Heart right ventricle (tissue), 16 donors: ENCODE measurements at regions not wholly inside any gene's neighbourhood (a gene's known extent, or its start where the extent isn't known, plus 50 kb on each side); places are given as distances from the start of the nearest gene placed in this dataset.

Experiments used
- ATAC-seq, 8 donors: fragments of 200-7000 bp; cut with Tn5 transposase; one replicate each; pipeline ENCODE4 v1.9.1; 2020; ENCODE audit warnings: mild to moderate bottlenecking in 8 of 8, moderate library complexity in 8 of 8, moderate number of reproducible peaks in 1 of 8
- DNase-seq, 2 donors: peaks; one replicate each; pipeline ENCODE4 v3.0.0-alpha.2; 2020
- H3K27ac ChIP-seq, 10 donors: fragments of 200-600 bp; sonication (generic) in 2 of 10; one replicate each; pipeline versions ENCODE4 v1.5.0 to v1.8.0; 2020 to 2022; ENCODE audit warnings: mild to moderate bottlenecking in 3 of 10
- H3K27me3 ChIP-seq, 7 donors: fragments of 200-600 bp; one replicate each; pipeline ENCODE4 v1.8.0; 2021 to 2022; ENCODE audit warnings: mild to moderate bottlenecking in 2 of 7
- H3K36me3 ChIP-seq, 9 donors: fragments of 200-600 bp; sonication (generic) in 1 of 9; one replicate each; pipeline versions ENCODE4 v1.5.0 to v1.8.0; 2020 to 2022; ENCODE audit warnings: mild to moderate bottlenecking in 2 of 9
- H3K4me1 ChIP-seq, 9 donors: fragments of 200-600 bp; sonication (generic) in 1 of 9; one replicate each; pipeline versions ENCODE4 v1.5.0 to v1.8.0; 2020 to 2022; ENCODE audit warnings: mild to moderate bottlenecking in 4 of 9
- H3K4me3 ChIP-seq, 10 donors: fragments of 200-600 bp; sonication (generic) in 2 of 10; one replicate each; pipeline versions ENCODE4 v1.5.0 to v1.8.0; 2020 to 2022; ENCODE audit warnings: mild to moderate bottlenecking in 7 of 10, moderate library complexity in 2 of 10
- H3K9me3 ChIP-seq, 11 donors: fragments of 200-600 bp in 10 of 11; sonication (generic) in 2 of 11; one replicate each; pipeline versions ENCODE4 v1.5.0 to v1.8.0; 2013 to 2022; ENCODE audit warnings: mild to moderate bottlenecking in 2 of 11, control low read depth in 1 of 11, moderate library complexity in 1 of 11
- CTCF ChIP-seq, 9 donors: fragments of 200-600 bp; sonication (generic) in 2 of 9; IDR thresholded peaks; one replicate each; pipeline versions ENCODE4 v1.5.0 to v1.8.0; 2021 to 2022; ENCODE audit warnings: antibody characterized with exemption in 9 of 9, mild to moderate bottlenecking in 5 of 9, moderate library complexity in 1 of 9
- WGBS, 2 donors: extraction: QIAGEN DNeasy Blood & Tissue Kit; methylation state at CpG; one replicate each; pipeline ENCODE4 v1.1.7; 2013; ENCODE audit warnings: inconsistent platforms in 1 of 2; 5-methylcytosine and 5-hydroxymethylcytosine counted together
- intact Hi-C, 10 donors: fragments of 100-400 bp; cut with DNase I; formaldehyde crosslinking; loops; one replicate each; pipeline versions ENCODE4 v1.11.1 to v1.14.2; 2022
- donor health status: Arrhythmogenic right ventricular cardiomyopathy.
- donor health status: ischemic (EF 13 %, LVEDD 7.1; RV severe dilation, severe dysfunction).
- donor health status: healthy with polysubstance abuse.
- donor health status: DM: no; HTN: yes; CAD: no.
- donor health status: DM: no; HTN: no; CAD: no.
- donor health status: ischemic (EF 25% LVEDD 6.9; RV normal size, moderate dysfunction).
- donor health status: ischemic (EF 25% LVEDD 5.7; RV mildly dilated, moderate dysfunction).
- donor health status: healthy.
- donor health status: DM: yes; HTN: yes; CAD: no.
- donor health status: Ischemic cardiomyopathy.
- donor health status: ischemic (EF 35%, LVEDD 5.7; RV mildly dilated, moderate dysfunction).
- donor health status: nonischemic (EF 11% LVEDD 7.7; RV severe dilation, severe dysfunction).
- donor health status: DM: yes; HTN: yes; CAD: no.
- donor health status: PGD.
- donor health status: ischemic (EF 29% LVEDD 5.4; RV normal size, mild dysfunction).
- donor health status: nonischemic (EF 23%, LVEDD 6.1; RV moderate dilation, normal function).

GRCh38 chr14:98728836-98729235 lies 543.2 kb downstream of the BCL11B start:
- Histone ChIP-seq H3K27me3 (peaks cover 0 to 55% (median 23%) of the 10 kb centered on the region in 7 donors), H3K27ac (no peak overlapping the region), H3K36me3 (no peaks in the 10 kb centered on the region), H3K4me1 (no peaks in the 10 kb centered on the region), H3K4me3 (no peak overlapping the region), H3K9me3 (no peaks in the 10 kb centered on the region)
- DNase-seq = no peak
- no peak for TF ChIP-seq CTCF (IDR thresholded peaks at IDR 0.05)
- WGBS, 2 donors = 74 to 77% methylated on average over 2 of the region's 2 CpGs
- intact Hi-C loops = no loop called here
- no peak for ATAC-seq

- Histone ChIP-seq H3K4me3 (no peak overlapping the region), H3K27ac (no peak overlapping the region), H3K36me3 (no peaks in the 10 kb centered on the region), H3K4me1 (no peaks in the 10 kb centered on the region), H3K9me3 (no peaks in the 10 kb centered on the region), H3K27me3 (peaks cover 0 to 36% (median 10%) of the 10 kb centered on the region in 7 donors)
- WGBS, 2 donors = 85% methylated on average over 6 of the region's 6 CpGs
- DNase-seq = no peak
- intact Hi-C loops = no loop called here
- ATAC-seq = no peak
- TF ChIP-seq CTCF (IDR thresholded peaks at IDR 0.05) = no peak
These were observed 540.7 kb downstream of the BCL11B start for GRCh38 chr14:98731286-98731685.

GRCh38 chr14:98731701-98732100 lies 540.3 kb downstream of the BCL11B start:
- no peak for DNase-seq
- 78 to 85% methylated on average over 3 of the region's 3 CpGs for WGBS, 2 donors
- Histone ChIP-seq H3K9me3 (no peaks in the 10 kb centered on the region), H3K27me3 (peaks cover 0 to 32% (median 10%) of the 10 kb centered on the region in 7 donors), H3K4me3 (no peak overlapping the region), H3K27ac (no peak overlapping the region), H3K36me3 (no peaks in the 10 kb centered on the region), H3K4me1 (no peaks in the 10 kb centered on the region)
- TF ChIP-seq CTCF (IDR thresholded peaks at IDR 0.05) = no peak
- no peak for ATAC-seq
- intact Hi-C loops = no loop called here

GRCh38 chr14:98733536-98733935 lies 538.5 kb downstream of the BCL11B start:
- Histone ChIP-seq H3K4me1 (no peaks in the 10 kb centered on the region), H3K9me3 (peaks cover 0 to 10% (median 0%) of the 10 kb centered on the region in 11 donors), H3K27me3 (peaks cover 0 to 17% (median 0%) of the 10 kb centered on the region in 7 donors), H3K4me3 (no peak overlapping the region), H3K36me3 (no peaks in the 10 kb centered on the region), H3K27ac (no peak overlapping the region)
- 77 to 81% methylated on average over 3 of the region's 3 CpGs for WGBS, 2 donors
- intact Hi-C loops = no loop called here
- DNase-seq (no peak), ATAC-seq (no peak)
- no peak for TF ChIP-seq CTCF (IDR thresholded peaks at IDR 0.05)
